ENCODE measurements at regions not wholly inside any gene's neighbourhood (a gene's known extent, or its start where the extent isn't known, plus 50 kb on each side); places are given as distances from the start of the nearest gene placed in this dataset.

GRCh38 chr4:19698961-19699360 is 552.7 kb upstream of the SLIT2 start:
- no peak for DNase-seq

GRCh38 chr4:19694812-19695211 is 556.9 kb upstream of the SLIT2 start:
- no peak for DNase-seq

GRCh38 chr4:19693936-19694570 is 557.7 kb upstream of the SLIT2 start:
- DNase-seq: no peak

GRCh38 chr4:19689511-19689910 is 562.2 kb upstream of the SLIT2 start:
- DNase-seq: no peak

- DNase-seq: no peak
Measured at GRCh38 chr4:19686456-19686855, 565.2 kb upstream of the SLIT2 start.

GRCh38 chr4:19684084-19684483 is 567.6 kb upstream of the SLIT2 start:
- no peak for DNase-seq

- no peak for DNase-seq
Measured at GRCh38 chr4:19683426-19683825, 568.3 kb upstream of the SLIT2 start.

- DNase-seq: no peak
Measured at GRCh38 chr4:19677211-19677610, 574.5 kb upstream of the SLIT2 start.

GRCh38 chr4:19675172-19675811 is 576.4 kb upstream of the SLIT2 start:
- no peak for DNase-seq

- DNase-seq: no peak
Measured at GRCh38 chr4:19659101-19659500, 592.6 kb upstream of the SLIT2 start.

GRCh38 chr4:19657856-19658255 is 593.8 kb upstream of the SLIT2 start:
- no peak for DNase-seq

GRCh38 chr4:19655666-19656065 is 596.0 kb upstream of the SLIT2 start:
- no peak for DNase-seq

GRCh38 chr4:19650903-19651864 is 600.5 kb upstream of the SLIT2 start:
- DNase-seq: no peak

- DNase-seq: no peak
Measured at GRCh38 chr4:19645589-19645988, 606.1 kb upstream of the SLIT2 start.

- no peak for DNase-seq
Measured at GRCh38 chr4:19636451-19636850, 615.3 kb upstream of the SLIT2 start.

GRCh38 chr4:19631814-19632213 is 619.9 kb upstream of the SLIT2 start:
- no peak for DNase-seq

GRCh38 chr4:19623866-19624265 is 627.8 kb upstream of the SLIT2 start:
- DNase-seq: no peak

GRCh38 chr4:19615086-19615689 is 636.5 kb upstream of the SLIT2 start:
- DNase-seq: no peak

GRCh38 chr4:19614171-19614570 is 637.5 kb upstream of the SLIT2 start:
- no peak for DNase-seq

GRCh38 chr4:19596342-19596741 is 655.4 kb upstream of the SLIT2 start:
- DNase-seq: no peak

GRCh38 chr4:19592391-19592790 is 659.3 kb upstream of the SLIT2 start:
- no peak for DNase-seq

GRCh38 chr4:19583827-19584569 is 667.7 kb upstream of the SLIT2 start:
- no peak for DNase-seq

- DNase-seq: no peak
Measured at GRCh38 chr4:19580095-19580494, 671.6 kb upstream of the SLIT2 start.

Measured in stimulated activated CD4-positive, alpha-beta T cell treated with anti-CD3 and anti-CD28 coated beads, Interleukin-2, amount 100 ng/mL, for 48 hours (primary cell).